SK-N-SH (cell line): ENCODE measurements at regions not wholly inside any gene's neighbourhood (a gene's known extent, or its start where the extent isn't known, plus 50 kb on each side); places are given as distances from the start of the nearest gene placed in this dataset.

Experiments used
- CTCF ChIA-PET: fragments of 300-600, 350-600 bp; formaldehyde crosslinking; extraction: SDS; loops from one replicate; lab custom pipeline; 2021; lab: Yijun Ruan, JAX
- POLR2A ChIA-PET: fragments of 350-600 bp; sonication (Branson Sonifier 250); formaldehyde crosslinking; extraction: SDS; loops from one replicate; lab custom pipeline; 2020; ENCODE audit warnings: antibody characterized with exemption, inconsistent platforms; lab: Yijun Ruan, JAX
- DNase-seq: peaks from one replicate; pipeline ENCODE4 v3.0.0; 2012
- H2AFZ ChIP-seq: fragments of 200-600 bp; sonication (generic); 2 replicates; pipeline ENCODE4 v1.8.1; 2016; ENCODE audit warnings: antibody characterized with exemption, mild to moderate bottlenecking, low read depth
- H3F3A ChIP-seq: fragments of 200-600 bp; sonication (generic); replicated peaks from 2 replicates; pipeline ENCODE3; 2016; ENCODE audit warnings: antibody characterized with exemption, mild to moderate bottlenecking; ENCODE audit not compliant: insufficient read depth
- H3K27ac ChIP-seq, 2 experiments: fragments of 200-500 bp in 1 of 2; fragments of 200-600 bp in 1 of 2; sonication (Bioruptor generic) in 1 of 2; sonication (generic), shearing (Covaris generic) in 1 of 2; 2 replicates each; pipeline versions ENCODE4 v1.5.1 to v1.6.1; 2014 to 2016; ENCODE audit warnings: low read depth in 2 of 2, inconsistent platforms in 1 of 2, low read length in 1 of 2, mild to moderate bottlenecking in 1 of 2, mixed read lengths in 1 of 2
- H3K27me3 ChIP-seq: fragments of 200-600 bp; sonication (generic), shearing (Covaris generic); 2 replicates; pipeline ENCODE4 v1.6.1; 2016; ENCODE audit warnings: mixed run types; ENCODE audit not compliant: insufficient read depth
- H3K36me3 ChIP-seq, 2 experiments: fragments of 200-500 bp in 1 of 2; fragments of 200-600 bp in 1 of 2; sonication (Bioruptor generic) in 1 of 2; sonication (generic) in 1 of 2; replicated peaks in 1 of 2; 2 replicates each; pipeline versions ENCODE3 to v1.5.1; 2014 to 2016; ENCODE audit warnings: low read length in 1 of 2, mild to moderate bottlenecking in 1 of 2; ENCODE audit not compliant: insufficient read depth in 2 of 2, control insufficient read depth in 1 of 2
- H3K4me1 ChIP-seq, 2 experiments: fragments of 200-500 bp in 1 of 2; fragments of 200-600 bp in 1 of 2; sonication (Bioruptor generic) in 1 of 2; sonication (generic), shearing (Covaris generic) in 1 of 2; 2 replicates each; pipeline versions ENCODE4 v1.5.1 to v1.6.1; 2014 to 2016; ENCODE audit warnings: low read depth in 1 of 2, low read length in 1 of 2, mixed run types in 1 of 2; ENCODE audit not compliant: insufficient read depth in 2 of 2, control insufficient read depth in 1 of 2
- H3K4me2 ChIP-seq: fragments of 200-600 bp; sonication (generic), shearing (Covaris generic); 2 replicates; pipeline ENCODE4 v1.6.1; 2017; ENCODE audit warnings: mixed run types
- H3K4me3 ChIP-seq, 2 experiments: fragments of 200-500 bp in 1 of 2; fragments of 200-600 bp in 1 of 2; sonication (Bioruptor generic) in 1 of 2; sonication (generic), shearing (Covaris generic) in 1 of 2; 2 replicates each; pipeline versions ENCODE4 v1.5.1 to v1.8.1; 2014 to 2016; ENCODE audit warnings: low read depth in 2 of 2, inconsistent platforms in 1 of 2, low read length in 1 of 2, mild to moderate bottlenecking in 1 of 2, mixed read lengths in 1 of 2, moderate library complexity in 1 of 2
- H3K79me2 ChIP-seq: fragments of 200-600 bp; sonication (generic); 2 replicates; pipeline ENCODE4 v1.8.1; 2017; ENCODE audit warnings: mild to moderate bottlenecking; ENCODE audit not compliant: insufficient read depth
- H3K9ac ChIP-seq: fragments of 200-600 bp; sonication (generic); 2 replicates; pipeline ENCODE4 v1.6.1; 2017; ENCODE audit warnings: mixed run types
- H3K9me2 ChIP-seq: fragments of 200-600 bp; sonication (generic); 2 replicates; pipeline ENCODE4 v1.6.1; 2017; ENCODE audit warnings: mixed run types
- H3K9me3 ChIP-seq: fragments of 200-600 bp; sonication (generic); 2 replicates; pipeline ENCODE4 v1.6.1; 2017; ENCODE audit warnings: mixed run types, mild to moderate bottlenecking, moderate library complexity
- H4K20me1 ChIP-seq: fragments of 200-600 bp; sonication (generic); 2 replicates; pipeline ENCODE4 v1.6.1; 2017; ENCODE audit warnings: mild to moderate bottlenecking, mixed run types; ENCODE audit not compliant: insufficient read depth
- EP300 ChIP-seq, 2 experiments: IDR thresholded peaks; 2 replicates each; pipeline versions ENCODE4 v1.4.0 to v1.6.1; 2012; ENCODE audit warnings: borderline replicate concordance in 1 of 2, low read depth in 1 of 2, low read length in 1 of 2
- EZH2phosphoT487 ChIP-seq: fragments of 200-600 bp; sonication (generic); IDR thresholded peaks from 2 replicates; pipeline ENCODE4 v1.6.1; 2017; ENCODE audit warnings: low read depth, mixed run types, mild to moderate bottlenecking, antibody characterized with exemption, moderate library complexity, borderline replicate concordance
- FOSL2 ChIP-seq: IDR thresholded peaks from 2 replicates; pipeline ENCODE4 v1.4.0; 2012; ENCODE audit warnings: low read depth, mild to moderate bottlenecking, moderate library complexity, borderline replicate concordance
- FOXM1 ChIP-seq: IDR thresholded peaks from 2 replicates; pipeline ENCODE4 v1.4.0; 2012; ENCODE audit warnings: low read depth, mild to moderate bottlenecking
- GABPA ChIP-seq: IDR thresholded peaks from 2 replicates; pipeline ENCODE4 v1.4.0; 2012; ENCODE audit warnings: low read depth, mild to moderate bottlenecking
- JUND ChIP-seq: IDR thresholded peaks from 2 replicates; pipeline ENCODE4 v1.4.0; 2012
- NFIC ChIP-seq: IDR thresholded peaks from 2 replicates; pipeline ENCODE4 v1.4.0; 2012; ENCODE audit warnings: borderline replicate concordance
- RAD21 ChIP-seq: IDR thresholded peaks from 2 replicates; pipeline ENCODE4 v1.6.1; 2012; ENCODE audit warnings: mild to moderate bottlenecking, low read length
- RXRA ChIP-seq: IDR thresholded peaks from 2 replicates; pipeline ENCODE4 v1.4.0; 2012; ENCODE audit warnings: low read depth, mild to moderate bottlenecking, borderline replicate concordance
- SMC3 ChIP-seq: IDR thresholded peaks from 2 replicates; pipeline ENCODE4 v1.6.1; 2012; ENCODE audit warnings: low read depth, low read length, improper control_type of control experiment
- TCF12 ChIP-seq: IDR thresholded peaks from 2 replicates; pipeline ENCODE4 v1.4.0; 2012
- TEAD4 ChIP-seq: IDR thresholded peaks from 2 replicates; pipeline ENCODE4 v1.4.0; 2012; ENCODE audit warnings: mild to moderate bottlenecking, borderline replicate concordance; ENCODE audit not compliant: insufficient read depth
- USF2 ChIP-seq: fragments of 150-350 bp; IDR thresholded peaks from 2 replicates; pipeline ENCODE4 v1.6.1; 2017; ENCODE audit warnings: antibody characterized with exemption, low read length, low read depth, borderline replicate concordance
- ZBTB33 ChIP-seq: IDR thresholded peaks from 2 replicates; pipeline ENCODE4 v1.4.0; 2012; ENCODE audit warnings: low read depth, borderline replicate concordance
- WGBS: methylation state at CpG from one replicate; pipeline ENCODE4 v1.1.6; 2017; ENCODE audit warnings: low lambda C conversion rate; 5-methylcytosine and 5-hydroxymethylcytosine counted together
- TF ChIP-seq, protein P1 (sequence below): fragments of 200-600 bp; sonication (generic); IDR thresholded peaks from 2 replicates; pipeline ENCODE4 v1.6.1; 2017; ENCODE audit warnings: antibody characterized with exemption, mild to moderate bottlenecking, moderate library complexity
- TF ChIP-seq, protein P2 (sequence below): IDR thresholded peaks from 2 replicates; pipeline ENCODE4 v1.6.1; 2012; ENCODE audit warnings: mild to moderate bottlenecking, low read depth, low read length, moderate library complexity
- TF ChIP-seq, protein P3 (sequence below): IDR thresholded peaks from 2 replicates; pipeline ENCODE4; 2012
- TF ChIP-seq, protein P4 (sequence below): fragments of 150-350 bp; IDR thresholded peaks from 2 replicates; pipeline ENCODE4 v1.6.1; 2016; ENCODE audit warnings: mild to moderate bottlenecking, low read depth, low read length

DNA sequence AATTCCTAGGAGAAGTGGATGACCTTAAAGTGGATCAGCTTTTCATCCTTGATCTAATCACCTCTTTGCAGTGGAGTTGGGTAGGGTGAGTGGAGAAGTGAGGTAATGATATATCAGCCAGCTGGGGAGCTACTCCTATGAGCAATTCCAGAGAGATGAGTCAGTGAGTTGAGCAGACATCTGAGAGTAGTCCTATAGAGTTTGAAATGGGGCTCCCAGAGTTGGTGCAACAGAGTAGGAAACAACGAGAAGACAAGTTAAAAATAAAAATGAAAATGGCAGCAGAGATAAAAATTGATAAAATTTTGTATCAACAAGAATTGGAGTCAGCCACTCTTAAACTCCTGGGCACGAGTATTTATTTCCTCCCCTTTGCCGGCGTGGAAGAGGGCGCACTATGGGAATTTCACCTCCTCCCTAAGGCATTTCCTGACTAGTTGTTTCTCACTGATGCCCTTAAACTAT lies 150.8 kb upstream of the DPH6 start:
- no peak for TF ChIP-seq GABPA
- peak; percentile 73; the same call in 1 of the 2 replicates for TF ChIP-seq TEAD4
- TF ChIP-seq FOSL2 = peak; percentile 86
- 0 out of 2 replicates have a peak, but pooled peaks have one; percentile 16 for TF ChIP-seq FOXM1
- TF ChIP-seq, protein P1, sequence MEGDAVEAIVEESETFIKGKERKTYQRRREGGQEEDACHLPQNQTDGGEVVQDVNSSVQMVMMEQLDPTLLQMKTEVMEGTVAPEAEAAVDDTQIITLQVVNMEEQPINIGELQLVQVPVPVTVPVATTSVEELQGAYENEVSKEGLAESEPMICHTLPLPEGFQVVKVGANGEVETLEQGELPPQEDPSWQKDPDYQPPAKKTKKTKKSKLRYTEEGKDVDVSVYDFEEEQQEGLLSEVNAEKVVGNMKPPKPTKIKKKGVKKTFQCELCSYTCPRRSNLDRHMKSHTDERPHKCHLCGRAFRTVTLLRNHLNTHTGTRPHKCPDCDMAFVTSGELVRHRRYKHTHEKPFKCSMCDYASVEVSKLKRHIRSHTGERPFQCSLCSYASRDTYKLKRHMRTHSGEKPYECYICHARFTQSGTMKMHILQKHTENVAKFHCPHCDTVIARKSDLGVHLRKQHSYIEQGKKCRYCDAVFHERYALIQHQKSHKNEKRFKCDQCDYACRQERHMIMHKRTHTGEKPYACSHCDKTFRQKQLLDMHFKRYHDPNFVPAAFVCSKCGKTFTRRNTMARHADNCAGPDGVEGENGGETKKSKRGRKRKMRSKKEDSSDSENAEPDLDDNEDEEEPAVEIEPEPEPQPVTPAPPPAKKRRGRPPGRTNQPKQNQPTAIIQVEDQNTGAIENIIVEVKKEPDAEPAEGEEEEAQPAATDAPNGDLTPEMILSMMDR = no peak
- no peak for TF ChIP-seq RAD21
- TF ChIP-seq, protein P2, sequence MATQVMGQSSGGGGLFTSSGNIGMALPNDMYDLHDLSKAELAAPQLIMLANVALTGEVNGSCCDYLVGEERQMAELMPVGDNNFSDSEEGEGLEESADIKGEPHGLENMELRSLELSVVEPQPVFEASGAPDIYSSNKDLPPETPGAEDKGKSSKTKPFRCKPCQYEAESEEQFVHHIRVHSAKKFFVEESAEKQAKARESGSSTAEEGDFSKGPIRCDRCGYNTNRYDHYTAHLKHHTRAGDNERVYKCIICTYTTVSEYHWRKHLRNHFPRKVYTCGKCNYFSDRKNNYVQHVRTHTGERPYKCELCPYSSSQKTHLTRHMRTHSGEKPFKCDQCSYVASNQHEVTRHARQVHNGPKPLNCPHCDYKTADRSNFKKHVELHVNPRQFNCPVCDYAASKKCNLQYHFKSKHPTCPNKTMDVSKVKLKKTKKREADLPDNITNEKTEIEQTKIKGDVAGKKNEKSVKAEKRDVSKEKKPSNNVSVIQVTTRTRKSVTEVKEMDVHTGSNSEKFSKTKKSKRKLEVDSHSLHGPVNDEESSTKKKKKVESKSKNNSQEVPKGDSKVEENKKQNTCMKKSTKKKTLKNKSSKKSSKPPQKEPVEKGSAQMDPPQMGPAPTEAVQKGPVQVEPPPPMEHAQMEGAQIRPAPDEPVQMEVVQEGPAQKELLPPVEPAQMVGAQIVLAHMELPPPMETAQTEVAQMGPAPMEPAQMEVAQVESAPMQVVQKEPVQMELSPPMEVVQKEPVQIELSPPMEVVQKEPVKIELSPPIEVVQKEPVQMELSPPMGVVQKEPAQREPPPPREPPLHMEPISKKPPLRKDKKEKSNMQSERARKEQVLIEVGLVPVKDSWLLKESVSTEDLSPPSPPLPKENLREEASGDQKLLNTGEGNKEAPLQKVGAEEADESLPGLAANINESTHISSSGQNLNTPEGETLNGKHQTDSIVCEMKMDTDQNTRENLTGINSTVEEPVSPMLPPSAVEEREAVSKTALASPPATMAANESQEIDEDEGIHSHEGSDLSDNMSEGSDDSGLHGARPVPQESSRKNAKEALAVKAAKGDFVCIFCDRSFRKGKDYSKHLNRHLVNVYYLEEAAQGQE = no peak
- TF ChIP-seq, protein P3, sequence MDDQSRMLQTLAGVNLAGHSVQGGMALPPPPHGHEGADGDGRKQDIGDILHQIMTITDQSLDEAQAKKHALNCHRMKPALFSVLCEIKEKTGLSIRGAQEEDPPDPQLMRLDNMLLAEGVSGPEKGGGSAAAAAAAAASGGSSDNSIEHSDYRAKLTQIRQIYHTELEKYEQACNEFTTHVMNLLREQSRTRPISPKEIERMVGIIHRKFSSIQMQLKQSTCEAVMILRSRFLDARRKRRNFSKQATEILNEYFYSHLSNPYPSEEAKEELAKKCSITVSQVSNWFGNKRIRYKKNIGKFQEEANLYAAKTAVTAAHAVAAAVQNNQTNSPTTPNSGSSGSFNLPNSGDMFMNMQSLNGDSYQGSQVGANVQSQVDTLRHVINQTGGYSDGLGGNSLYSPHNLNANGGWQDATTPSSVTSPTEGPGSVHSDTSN = peak; percentile 57; the same call in 1 of the 2 replicates
- TF ChIP-seq TCF12 = peak; percentile 82
- no peak for TF ChIP-seq SMC3
- no peak for TF ChIP-seq EZH2phosphoT487
- TF ChIP-seq, protein P4, sequence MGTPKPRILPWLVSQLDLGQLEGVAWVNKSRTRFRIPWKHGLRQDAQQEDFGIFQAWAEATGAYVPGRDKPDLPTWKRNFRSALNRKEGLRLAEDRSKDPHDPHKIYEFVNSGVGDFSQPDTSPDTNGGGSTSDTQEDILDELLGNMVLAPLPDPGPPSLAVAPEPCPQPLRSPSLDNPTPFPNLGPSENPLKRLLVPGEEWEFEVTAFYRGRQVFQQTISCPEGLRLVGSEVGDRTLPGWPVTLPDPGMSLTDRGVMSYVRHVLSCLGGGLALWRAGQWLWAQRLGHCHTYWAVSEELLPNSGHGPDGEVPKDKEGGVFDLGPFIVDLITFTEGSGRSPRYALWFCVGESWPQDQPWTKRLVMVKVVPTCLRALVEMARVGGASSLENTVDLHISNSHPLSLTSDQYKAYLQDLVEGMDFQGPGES = no peak
- 0 out of 2 replicates have a peak, but pooled peaks have one; percentile 17 for TF ChIP-seq RXRA
- TF ChIP-seq EP300 (IDR thresholded peaks at IDR 0.05; ENCODE audit: borderline replicate concordance in 1 of 2, low read depth in 1 of 2, low read length in 1 of 2) = peak in 1 of 2 experiments; percentile 64; a peak in 1 of 4 replicates
- peak; percentile 85 for TF ChIP-seq JUND
- TF ChIP-seq NFIC = peak; percentile 38; the same call in 1 of the 2 replicates
- TF ChIP-seq USF2 = no peak
- TF ChIP-seq ZBTB33 = no peak
- Histone ChIP-seq H3K27ac (no peak overlapping the region), H3K4me1 (peaks cover 3 to 5% of the 10 kb centered on the region in 2 experiments; a peak in 3 of 4 replicates), H3K9me2 (no peaks in the 10 kb centered on the region), H3K4me2 (no peak overlapping the region), H3K9ac (no peak overlapping the region), H3K9me3 (no peaks in the 10 kb centered on the region), H4K20me1 (no peaks in the 10 kb centered on the region), H3K27me3 (no peaks in the 10 kb centered on the region), H3F3A (peaks cover 14% of the 10 kb centered on the region), H3K4me3 (no peak overlapping the region), H3K79me2 (no peaks in the 10 kb centered on the region), H3K36me3 (no peaks in the 10 kb centered on the region), H2AFZ (peak overlapping the region; percentile 23; the same call in 1 of the 2 replicates)
- no peak for DNase-seq
- CTCF ChIA-PET = interaction anchor here (0.7 to 1.1 kb wide), 3 partner anchors 11 to 408 kb away, joined by 3 to 5 read pairs (median 3); no protein-coding TSS in a partner anchor
- POLR2A ChIA-PET = no interaction called here
- 70% methylated on average over 5 of the region's 5 CpGs for WGBS
